Activated T-helper 1 cell treated with anti-CD3 and anti-CD28 coated beads, Interleukin-12 subunit alpha, Interleukin-12 subunit beta, Interleukin-2, Interleukin-4 antibody, amounts not matched to agents 30 ng/mL and 10 ng/mL and 1 ng/mL, durations not matched to agents 14 hours and 24 hours and 36 hours (primary cell): ENCODE measurements at regions not wholly inside any gene's neighbourhood (a gene's known extent, or its start where the extent isn't known, plus 50 kb on each side); places are given as distances from the start of the nearest gene placed in this dataset.
A peak's percentile ranks its signal among the peaks of the same experiment; 100 is the strongest.
"Not testable (repeated sequence)": the region's sequence is repeated elsewhere in the genome, so short reads cannot be mapped to it uniquely, and the experiment has no call there.

Experiments
- DNase-seq: peaks from one replicate; pipeline ENCODE4 v3.0.0; 2021; ENCODE audit warnings: low spot score
- H3K27ac Mint-ChIP-seq: one replicate; pipeline ENCODE4 v1.8.0; 2021; ENCODE audit warnings: mild to moderate bottlenecking, mixed read lengths
- H3K27me3 Mint-ChIP-seq: one replicate; pipeline ENCODE4 v1.8.0; 2022; ENCODE audit warnings: mild to moderate bottlenecking, moderate library complexity, mixed read lengths; ENCODE audit not compliant: insufficient read depth
- H3K36me3 Mint-ChIP-seq: one replicate; pipeline ENCODE4 v1.8.0; 2021; ENCODE audit warnings: low read depth, mixed read lengths
- H3K4me1 Mint-ChIP-seq: one replicate; pipeline ENCODE4 v1.8.0; 2021; ENCODE audit warnings: low read depth, mixed read lengths
- H3K4me3 Mint-ChIP-seq: one replicate; pipeline ENCODE4 v1.8.0; 2021; ENCODE audit warnings: mild to moderate bottlenecking, moderate library complexity, mixed read lengths
- H3K9me3 Mint-ChIP-seq: one replicate; pipeline ENCODE4 v1.8.0; 2021; ENCODE audit warnings: mixed read lengths
- intact Hi-C: fragments of 100-400 bp; cut with micrococcal nuclease; formaldehyde crosslinking; loops from one replicate; pipeline ENCODE4 v1.15.1; 2024

DNA sequence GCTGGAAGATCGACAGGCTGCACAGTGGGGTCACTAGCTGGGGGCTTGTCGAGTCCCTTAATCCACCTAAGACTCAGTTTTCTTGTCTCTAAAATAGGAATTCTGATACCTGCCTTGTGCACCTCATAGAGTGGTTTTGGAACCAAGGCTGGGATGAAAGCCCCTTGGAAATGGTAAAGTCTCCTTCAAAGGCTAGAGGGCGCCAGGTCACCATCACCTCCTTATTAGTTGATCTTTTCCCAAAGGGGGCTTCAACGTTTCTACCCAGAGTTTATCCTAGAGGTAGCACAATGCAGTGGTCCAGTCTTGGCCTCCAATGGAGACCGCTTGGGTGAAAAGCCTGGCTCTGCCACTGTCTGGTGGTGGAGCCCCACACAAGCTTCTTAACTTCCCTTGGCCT lies 158.2 kb downstream of the AIPL1 start:
- no peak for DNase-seq
- no peak overlapping the region for H3K27ac Mint-ChIP-seq
- no peaks in the 10 kb centered on the region for H3K36me3 Mint-ChIP-seq
- intact Hi-C loops: no loop called here
- no peaks in the 10 kb centered on the region for H3K9me3 Mint-ChIP-seq
- H3K27me3 Mint-ChIP-seq: peaks cover 2% of the 10 kb centered on the region
- no peak overlapping the region for H3K4me3 Mint-ChIP-seq
- no peaks in the 10 kb centered on the region for H3K4me1 Mint-ChIP-seq

DNA sequence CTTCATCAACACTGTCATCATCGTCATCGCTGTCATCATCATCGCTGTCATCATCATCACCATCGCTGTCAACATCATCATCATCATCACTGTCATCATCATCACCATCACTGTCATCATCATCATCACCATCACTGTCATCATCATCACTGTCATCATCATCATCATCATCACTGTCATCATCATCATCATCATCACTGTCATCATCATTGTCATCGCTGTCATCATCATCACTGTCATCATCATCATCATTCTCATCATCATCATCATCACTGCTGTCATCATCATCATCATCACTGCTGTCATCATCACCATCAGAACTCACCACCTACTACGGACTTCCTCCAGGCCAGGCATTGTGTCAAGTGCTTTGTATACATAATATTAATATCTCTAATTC lies 160.6 kb downstream of the AIPL1 start:
- intact Hi-C loops: no loop called here
- H3K27me3 Mint-ChIP-seq: peaks cover 2% of the 10 kb centered on the region
- H3K4me1 Mint-ChIP-seq: no peaks in the 10 kb centered on the region
- no peak for DNase-seq
- H3K36me3 Mint-ChIP-seq: no peaks in the 10 kb centered on the region
- H3K27ac Mint-ChIP-seq: no peak overlapping the region
- H3K9me3 Mint-ChIP-seq: no peaks in the 10 kb centered on the region
- no peak overlapping the region for H3K4me3 Mint-ChIP-seq

DNA sequence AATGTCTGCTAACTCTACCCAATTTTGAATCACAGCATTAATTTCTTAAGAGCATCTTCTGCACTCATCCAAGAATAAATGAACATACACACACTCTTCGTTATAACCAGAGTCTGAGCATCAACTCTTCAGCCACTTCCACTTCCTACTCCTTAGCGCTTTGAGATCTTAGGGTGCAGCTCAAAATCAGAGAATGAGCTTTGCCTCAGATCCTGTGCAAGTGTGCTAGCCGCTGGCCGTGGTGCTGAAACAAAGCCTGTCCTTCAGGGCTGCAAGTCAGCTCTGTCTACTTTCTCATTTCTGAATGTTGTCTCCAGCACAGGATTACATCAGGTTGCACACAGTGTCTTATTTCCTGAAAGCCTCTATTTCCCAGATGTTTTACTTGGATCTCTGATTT lies 165.4 kb downstream of the AIPL1 start:
- H3K36me3 Mint-ChIP-seq: no peaks in the 10 kb centered on the region
- no peak overlapping the region for H3K4me3 Mint-ChIP-seq
- H3K27me3 Mint-ChIP-seq: no peaks in the 10 kb centered on the region
- H3K27ac Mint-ChIP-seq: no peak overlapping the region
- intact Hi-C loops: no loop called here
- no peaks in the 10 kb centered on the region for H3K9me3 Mint-ChIP-seq
- DNase-seq: peak; percentile 2
- H3K4me1 Mint-ChIP-seq: no peaks in the 10 kb centered on the region

DNA sequence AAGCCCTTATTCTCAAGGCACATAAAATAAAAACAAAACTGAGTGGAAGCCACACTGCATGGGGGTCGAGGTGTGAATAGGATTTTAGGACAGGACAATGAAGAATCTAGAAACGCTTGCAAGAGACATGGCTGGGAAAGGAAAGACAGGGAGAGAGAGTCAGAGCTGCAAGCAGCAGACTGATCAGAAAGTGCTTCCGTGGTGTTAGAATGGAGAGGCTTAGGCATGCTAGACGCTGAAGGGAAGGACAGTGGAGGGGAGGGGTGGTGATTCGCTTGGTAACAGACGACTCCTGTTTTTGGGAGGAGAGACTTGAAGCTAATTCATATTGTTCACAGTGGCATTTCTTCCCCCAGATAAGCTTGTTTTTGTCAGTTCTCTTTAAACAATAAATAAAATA lies 173.5 kb downstream of the AIPL1 start:
- no peak for DNase-seq
- Mint-ChIP-seq H3K4me1 (no peaks in the 10 kb centered on the region), H3K27ac (no peak overlapping the region), H3K4me3 (no peak overlapping the region), H3K27me3 (peaks cover 10% of the 10 kb centered on the region), H3K9me3 (no peaks in the 10 kb centered on the region), H3K36me3 (no peaks in the 10 kb centered on the region)
- intact Hi-C loops: no loop called here

DNA sequence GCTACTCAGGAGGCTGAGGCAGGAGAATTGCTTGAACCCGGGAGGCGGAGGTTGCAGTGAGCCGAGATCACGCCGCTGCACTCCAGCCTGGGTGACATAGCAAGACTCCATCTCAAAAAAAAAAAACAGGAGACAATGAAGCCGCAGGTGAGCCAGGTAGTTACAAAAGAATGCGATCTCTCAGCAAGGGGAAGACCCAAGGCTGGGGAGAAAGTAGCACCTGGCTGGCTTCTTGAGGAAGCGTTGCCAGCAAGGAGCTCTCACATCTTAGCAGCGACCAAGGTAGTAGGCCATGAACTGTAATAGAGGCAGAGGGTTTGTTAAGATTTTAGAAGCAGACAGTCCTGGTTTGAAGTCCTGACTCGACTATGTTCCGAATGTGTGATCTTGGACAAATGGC lies 175.0 kb downstream of the AIPL1 start:
- intact Hi-C loops: no loop called here
- no peaks in the 10 kb centered on the region for H3K9me3 Mint-ChIP-seq
- no peak for DNase-seq
- H3K27ac Mint-ChIP-seq: no peak overlapping the region
- no peaks in the 10 kb centered on the region for H3K36me3 Mint-ChIP-seq
- H3K4me1 Mint-ChIP-seq: no peaks in the 10 kb centered on the region
- peaks cover 10% of the 10 kb centered on the region for H3K27me3 Mint-ChIP-seq
- no peak overlapping the region for H3K4me3 Mint-ChIP-seq

DNA sequence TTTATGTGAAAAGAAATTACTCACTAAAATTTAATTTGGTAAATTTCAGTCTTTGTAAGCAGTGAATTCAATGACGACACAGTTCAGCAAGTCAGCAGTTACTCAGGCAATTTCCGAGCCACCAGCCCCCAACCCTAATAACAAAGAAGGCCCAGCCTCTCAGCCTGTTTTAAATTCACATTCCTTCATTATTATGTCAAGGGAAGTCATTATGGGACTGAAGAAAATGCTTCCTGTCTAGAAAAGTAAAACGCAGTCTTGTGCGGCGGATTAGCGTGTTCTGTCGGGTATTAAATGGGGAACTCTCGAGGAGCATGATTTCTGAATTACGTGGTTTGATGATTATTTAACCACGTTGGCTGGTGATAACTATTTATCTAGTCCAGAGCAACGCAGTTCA lies 177.6 kb downstream of the AIPL1 start:
- no peak overlapping the region for H3K4me3 Mint-ChIP-seq
- no peaks in the 10 kb centered on the region for H3K36me3 Mint-ChIP-seq
- no peak overlapping the region for H3K27ac Mint-ChIP-seq
- peaks cover 7% of the 10 kb centered on the region for H3K27me3 Mint-ChIP-seq
- no peak for DNase-seq
- no peaks in the 10 kb centered on the region for H3K9me3 Mint-ChIP-seq
- H3K4me1 Mint-ChIP-seq: no peaks in the 10 kb centered on the region
- intact Hi-C loops: no loop called here

DNA sequence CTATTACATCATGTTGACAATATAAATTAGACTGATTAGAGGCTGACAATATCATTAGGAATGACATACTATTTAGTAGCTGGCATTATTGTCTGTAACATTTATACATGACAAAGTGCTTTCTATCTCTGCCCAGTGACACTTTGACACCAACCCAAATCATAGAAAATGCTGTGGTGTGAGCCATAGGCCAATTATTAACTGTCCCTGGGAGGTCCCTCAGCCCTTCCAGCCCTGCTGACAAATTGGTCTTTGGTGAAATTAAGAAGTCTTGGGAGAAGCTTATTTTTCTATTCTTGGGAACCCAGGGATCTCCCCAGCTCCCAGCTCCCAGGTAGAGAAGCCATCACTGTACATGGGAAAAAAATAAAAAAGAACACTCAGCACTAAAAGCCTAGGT lies 179.6 kb downstream of the AIPL1 start:
- Mint-ChIP-seq H3K4me1 (no peaks in the 10 kb centered on the region), H3K9me3 (no peaks in the 10 kb centered on the region), H3K36me3 (no peaks in the 10 kb centered on the region), H3K27me3 (peaks cover 7% of the 10 kb centered on the region), H3K27ac (no peak overlapping the region), H3K4me3 (no peak overlapping the region)
- DNase-seq: no peak
- intact Hi-C loops: no loop called here

DNA sequence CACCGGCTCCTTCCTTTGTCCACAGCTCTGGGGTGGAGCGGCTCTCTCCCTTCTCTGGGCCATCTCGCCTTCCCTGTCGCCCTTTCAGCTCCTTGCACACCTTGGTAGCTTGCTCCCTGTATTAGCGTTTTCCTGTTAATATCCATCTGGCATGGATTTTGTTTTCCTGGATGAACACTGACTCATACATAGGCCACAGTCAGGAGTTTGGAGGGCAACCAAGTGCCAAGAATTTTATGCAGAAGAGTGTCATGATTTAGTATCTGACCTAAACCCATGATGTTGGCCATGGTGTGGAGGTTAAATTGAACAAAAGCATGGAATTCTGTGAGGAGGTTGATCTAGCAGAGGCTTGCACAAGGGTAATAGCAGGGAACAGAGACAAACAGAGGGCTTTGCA lies 180.9 kb downstream of the AIPL1 start:
- H3K4me3 Mint-ChIP-seq: no peak overlapping the region
- intact Hi-C loops: no loop called here
- DNase-seq: no peak
- no peaks in the 10 kb centered on the region for H3K9me3 Mint-ChIP-seq
- no peaks in the 10 kb centered on the region for H3K4me1 Mint-ChIP-seq
- no peaks in the 10 kb centered on the region for H3K36me3 Mint-ChIP-seq
- H3K27ac Mint-ChIP-seq: no peak overlapping the region
- H3K27me3 Mint-ChIP-seq: peaks cover 7% of the 10 kb centered on the region

DNA sequence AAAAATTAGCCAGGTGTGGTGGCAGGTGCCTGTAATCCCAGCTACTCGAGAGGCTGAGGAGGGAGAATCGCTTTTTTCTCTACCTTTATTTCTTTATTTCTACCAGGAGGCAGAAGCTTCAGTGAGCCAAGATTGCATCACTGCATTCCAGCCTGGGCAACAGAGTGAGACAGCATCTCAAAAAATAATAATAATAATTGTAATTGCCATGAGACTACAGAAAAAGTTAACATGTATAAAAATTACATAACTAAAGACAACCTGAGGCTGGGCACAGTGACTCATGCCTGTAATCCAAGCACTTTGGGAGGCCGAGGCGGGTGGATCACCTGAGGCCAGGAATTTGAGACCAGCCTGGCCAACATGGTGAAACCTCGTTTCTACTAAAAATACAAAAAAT lies 181.5 kb downstream of the WSCD1 start:
- H3K4me1 Mint-ChIP-seq, H3K27ac Mint-ChIP-seq, H3K27me3 Mint-ChIP-seq, H3K9me3 Mint-ChIP-seq, H3K36me3 Mint-ChIP-seq, H3K4me3 Mint-ChIP-seq, intact Hi-C loops, DNase-seq: not testable (repeated sequence)

DNA sequence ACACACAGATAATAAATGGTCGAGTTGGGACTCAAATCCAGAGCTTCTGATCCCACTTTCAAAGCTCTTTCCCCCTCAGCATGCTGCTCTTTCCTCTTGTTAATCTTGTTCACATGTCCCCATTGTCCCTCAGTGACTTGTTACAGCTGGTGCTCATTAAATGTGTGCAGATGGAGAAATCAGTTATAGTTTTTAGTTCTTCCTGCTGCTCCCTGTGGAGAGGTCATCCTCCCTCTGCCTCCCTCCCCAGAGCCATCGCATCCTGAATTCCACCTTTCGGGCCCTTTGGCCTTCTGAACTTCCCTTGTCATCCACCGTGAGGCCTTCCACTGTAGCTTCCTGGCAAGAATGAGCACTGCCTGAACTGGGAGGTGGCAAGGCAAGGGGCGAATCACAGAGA lies 179.6 kb downstream of the WSCD1 start:
- Mint-ChIP-seq H3K4me1 (no peaks in the 10 kb centered on the region), H3K4me3 (no peak overlapping the region), H3K9me3 (no peaks in the 10 kb centered on the region), H3K36me3 (no peaks in the 10 kb centered on the region), H3K27me3 (no peaks in the 10 kb centered on the region), H3K27ac (no peak overlapping the region)
- DNase-seq: no peak
- intact Hi-C loops: no loop called here

DNA sequence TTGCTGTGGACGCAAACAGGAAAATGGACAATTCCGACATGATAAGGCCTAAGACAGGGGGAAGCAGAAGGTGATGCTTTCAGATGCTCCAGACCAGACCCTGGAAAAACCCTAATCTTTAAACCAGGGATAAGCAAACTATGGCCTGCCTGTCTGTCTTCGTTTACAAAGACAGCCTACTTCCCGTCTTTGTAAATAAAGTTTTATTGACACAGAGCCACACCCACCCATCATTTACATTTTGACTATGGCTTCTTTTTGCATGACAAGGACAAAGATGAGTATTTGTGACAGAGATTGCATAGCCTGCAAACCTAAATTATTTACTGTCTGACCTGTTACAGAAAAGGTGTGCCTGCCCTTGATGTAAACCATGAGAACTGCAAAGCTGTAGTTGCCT lies 177.9 kb downstream of the WSCD1 start:
- H3K27me3 Mint-ChIP-seq: no peaks in the 10 kb centered on the region
- no peaks in the 10 kb centered on the region for H3K4me1 Mint-ChIP-seq
- H3K9me3 Mint-ChIP-seq: no peaks in the 10 kb centered on the region
- intact Hi-C loops: no loop called here
- H3K36me3 Mint-ChIP-seq: no peaks in the 10 kb centered on the region
- no peak overlapping the region for H3K27ac Mint-ChIP-seq
- no peak for DNase-seq
- H3K4me3 Mint-ChIP-seq: no peak overlapping the region

DNA sequence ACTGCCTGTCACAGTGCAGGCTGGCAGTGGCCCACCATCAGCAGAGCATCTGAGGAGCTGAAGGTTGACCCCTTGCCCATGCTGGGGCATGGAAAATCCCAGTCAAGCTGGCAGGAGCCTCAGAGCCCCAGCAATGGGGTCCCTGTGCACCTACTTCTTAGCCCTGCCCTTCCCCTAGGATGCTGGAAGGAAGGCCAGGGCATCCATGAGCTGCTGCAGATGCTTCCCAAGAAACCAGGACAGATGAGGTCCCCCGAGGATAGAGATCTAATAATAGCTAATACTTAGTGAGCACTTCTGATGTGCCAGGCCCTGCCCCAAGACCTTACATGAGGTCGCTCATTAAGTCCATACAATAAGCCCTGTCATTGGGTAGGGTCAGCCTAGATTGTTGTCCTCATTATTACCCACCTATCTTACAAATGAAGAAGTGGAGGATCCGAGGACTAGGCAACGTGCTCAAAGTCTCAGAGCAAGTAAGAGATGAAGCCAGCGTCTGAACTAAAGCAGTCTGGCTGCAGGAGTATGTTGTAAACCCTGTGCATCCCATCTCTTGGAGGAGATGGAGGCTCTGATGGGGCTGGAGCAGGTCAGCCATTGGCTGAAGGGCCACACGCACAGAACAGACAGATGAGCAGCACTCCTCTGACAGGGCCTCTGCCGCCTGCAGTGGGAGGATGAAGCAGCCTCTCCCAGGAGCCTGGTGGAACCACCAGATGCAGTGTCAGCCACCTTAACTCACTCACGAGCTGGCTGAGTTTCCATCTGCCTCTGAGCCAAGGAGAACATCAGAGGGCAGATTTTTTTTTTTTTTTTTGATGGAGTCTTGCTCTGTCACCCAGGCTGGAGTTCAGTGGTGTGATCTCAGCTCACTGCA lies 175.4 kb downstream of the WSCD1 start:
- Mint-ChIP-seq H3K9me3 (no peaks in the 10 kb centered on the region), H3K27me3 (no peaks in the 10 kb centered on the region), H3K4me1 (no peaks in the 10 kb centered on the region), H3K27ac (no peak overlapping the region), H3K36me3 (no peaks in the 10 kb centered on the region), H3K4me3 (no peak overlapping the region)
- intact Hi-C loops: no loop called here
- DNase-seq: no peak

DNA sequence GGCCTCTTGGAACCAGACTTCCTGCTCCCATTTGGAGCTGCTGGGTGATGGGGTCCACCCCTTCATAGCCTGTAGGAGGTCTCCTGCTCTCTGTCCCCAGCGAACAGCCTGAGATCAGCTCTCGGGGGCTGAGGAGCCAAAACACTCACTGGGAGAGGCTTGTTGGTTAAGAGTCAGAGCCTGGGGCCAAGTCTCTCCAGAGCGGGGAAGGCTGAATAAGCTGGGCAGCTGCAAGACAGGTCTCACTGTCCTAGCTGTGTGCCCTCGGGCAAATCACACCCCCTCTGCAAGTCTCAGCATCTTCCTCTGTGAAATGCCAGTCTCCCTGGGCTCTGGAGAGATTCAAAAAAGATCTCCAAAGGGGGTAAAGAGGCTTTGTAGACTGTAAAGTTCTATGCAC lies 174.6 kb downstream of the WSCD1 start:
- DNase-seq: no peak
- H3K9me3 Mint-ChIP-seq: no peaks in the 10 kb centered on the region
- H3K4me1 Mint-ChIP-seq: no peaks in the 10 kb centered on the region
- intact Hi-C loops: no loop called here
- no peak overlapping the region for H3K27ac Mint-ChIP-seq
- H3K27me3 Mint-ChIP-seq: no peaks in the 10 kb centered on the region
- no peaks in the 10 kb centered on the region for H3K36me3 Mint-ChIP-seq
- no peak overlapping the region for H3K4me3 Mint-ChIP-seq

DNA sequence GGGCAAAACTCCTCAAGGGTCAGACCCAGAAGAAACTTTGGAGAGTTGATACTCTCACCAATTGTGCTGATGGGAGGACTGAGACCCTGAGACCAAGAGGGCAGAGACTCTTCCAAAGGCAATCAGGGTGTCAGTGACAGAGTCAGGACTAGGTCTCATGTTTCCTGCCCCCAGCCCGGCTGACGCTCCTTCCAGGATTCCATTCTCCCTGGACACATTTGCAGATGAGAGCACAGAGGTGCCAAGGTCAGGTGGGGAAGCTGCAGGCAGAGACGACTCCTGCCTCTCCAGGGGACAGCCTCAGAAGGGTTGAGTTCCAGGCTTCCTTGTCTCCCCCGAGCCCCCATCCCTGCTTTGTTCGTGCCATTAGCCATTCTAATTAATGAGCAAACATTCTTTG lies 174.1 kb downstream of the WSCD1 start:
- H3K27me3 Mint-ChIP-seq: no peaks in the 10 kb centered on the region
- no peaks in the 10 kb centered on the region for H3K4me1 Mint-ChIP-seq
- no peak for DNase-seq
- H3K36me3 Mint-ChIP-seq: no peaks in the 10 kb centered on the region
- H3K27ac Mint-ChIP-seq: no peak overlapping the region
- H3K9me3 Mint-ChIP-seq: no peaks in the 10 kb centered on the region
- intact Hi-C loops: no loop called here
- H3K4me3 Mint-ChIP-seq: no peak overlapping the region
